ENCODE measurements at regions not wholly inside any gene's neighbourhood (a gene's known extent, or its start where the extent isn't known, plus 50 kb on each side); places are given as distances from the start of the nearest gene placed in this dataset.

- no peak for DNase-seq (ENCODE audit: low spot score)
These were observed 226.3 kb downstream of the HLX start for GRCh38 chr1:221105578-221105977.

- no peak for DNase-seq (ENCODE audit: low spot score)
These were observed 227.4 kb downstream of the HLX start for GRCh38 chr1:221106616-221107015.

- DNase-seq (ENCODE audit: low spot score): no peak
These were observed 230.7 kb downstream of the HLX start for GRCh38 chr1:221109930-221110329.

GRCh38 chr1:221117133-221117532 lies 237.9 kb downstream of the HLX start:
- DNase-seq (ENCODE audit: low spot score): no peak

- no peak for DNase-seq (ENCODE audit: low spot score)
These were observed 238.3 kb downstream of the HLX start for GRCh38 chr1:221117548-221117951.

GRCh38 chr1:221118176-221118937 lies 239.1 kb downstream of the HLX start:
- no peak for DNase-seq (ENCODE audit: low spot score)

GRCh38 chr1:221118938-221119320 lies 239.7 kb downstream of the HLX start:
- DNase-seq (ENCODE audit: low spot score): no peak

GRCh38 chr1:221122501-221122900 lies 243.3 kb downstream of the HLX start:
- DNase-seq (ENCODE audit: low spot score): no peak

- no peak for DNase-seq (ENCODE audit: low spot score)
These were observed 246.7 kb downstream of the HLX start for GRCh38 chr1:221125976-221126375.

GRCh38 chr1:221137666-221138065 lies 258.4 kb downstream of the HLX start:
- DNase-seq (ENCODE audit: low spot score): no peak

- DNase-seq (ENCODE audit: low spot score): no peak
These were observed 259.3 kb downstream of the HLX start for GRCh38 chr1:221138516-221138915.

GRCh38 chr1:221139991-221140390 lies 260.7 kb downstream of the HLX start:
- DNase-seq (ENCODE audit: low spot score): no peak

GRCh38 chr1:221141096-221141495 lies 261.9 kb downstream of the HLX start:
- no peak for DNase-seq (ENCODE audit: low spot score)

- no peak for DNase-seq (ENCODE audit: low spot score)
These were observed 262.5 kb downstream of the HLX start for GRCh38 chr1:221141606-221142285.

GRCh38 chr1:221148660-221149059 lies 269.4 kb downstream of the HLX start:
- no peak for DNase-seq (ENCODE audit: low spot score)

- DNase-seq (ENCODE audit: low spot score): no peak
These were observed 269.9 kb downstream of the HLX start for GRCh38 chr1:221149111-221149510.

GRCh38 chr1:221149555-221150075 lies 270.4 kb downstream of the HLX start:
- DNase-seq (ENCODE audit: low spot score): no peak

GRCh38 chr1:221150996-221151395 lies 271.8 kb downstream of the HLX start:
- DNase-seq (ENCODE audit: low spot score): no peak

- DNase-seq (ENCODE audit: low spot score): no peak
These were observed 275.7 kb downstream of the HLX start for GRCh38 chr1:221154932-221155331.

- DNase-seq (ENCODE audit: low spot score): no peak
These were observed 278.0 kb downstream of the HLX start for GRCh38 chr1:221157026-221157761.

- no peak for DNase-seq (ENCODE audit: low spot score)
These were observed 280.4 kb downstream of the HLX start for GRCh38 chr1:221159608-221160007.

GRCh38 chr1:221161571-221162041 lies 282.4 kb downstream of the HLX start:
- DNase-seq (ENCODE audit: low spot score): no peak

- no peak for DNase-seq (ENCODE audit: low spot score)
These were observed 283.1 kb downstream of the HLX start for GRCh38 chr1:221162352-221162751.
